HCT116 (cell line): ENCODE measurements at regions not wholly inside any gene's neighbourhood (a gene's known extent, or its start where the extent isn't known, plus 50 kb on each side); places are given as distances from the start of the nearest gene placed in this dataset.

Experiments used
- ATAC-seq: fragments of 200-7000 bp; cut with Tn5 transposase; 2 replicates; pipeline ENCODE4 v1.9.1; 2020; ENCODE audit warnings: mild to moderate bottlenecking, moderate library complexity
- BruUV-seq: library from RNA; stranded (reverse); fragments of 400-500 nt; replicated peaks from 2 replicates; lab custom pipeline; 2021; lab: Mats Ljungman, UMichigan
- CTCF ChIA-PET: fragments of 300-600 bp; sonication (Branson Sonifier 250); formaldehyde crosslinking; loops from one replicate; lab custom pipeline; 2021; ENCODE audit warnings: antibody characterized with exemption; lab: Charles Lee
- POLR2A ChIA-PET: fragments of 300-600, 350-600 bp; sonication (Branson Sonifier 250); formaldehyde crosslinking; loops from one replicate; lab custom pipeline; 2021; ENCODE audit warnings: antibody characterized with exemption; lab: Charles Lee
- RAD21 ChIA-PET, 2 experiments: fragments of 300-600 bp; sonication (Branson Sonifier 250); formaldehyde crosslinking; loops; one replicate each; lab custom pipeline; 2023; ENCODE audit warnings: low total read pairs in 2 of 2; ENCODE audit not compliant: uncharacterized antibody in 2 of 2, unreplicated experiment in 2 of 2, low non-redundant PET in 1 of 2; lab: Charles Lee
- DNase-seq: peaks from one replicate; pipeline ENCODE4 v3.0.0-alpha.2; 2010; ENCODE audit warnings: low read depth, low spot score
- H2AFZ ChIP-seq: fragments of 200-600 bp; shearing (Covaris generic), sonication (generic); 2 replicates; pipeline ENCODE4 v1.6.1; 2017; ENCODE audit warnings: low read depth, mixed run types, mixed read lengths, antibody characterized with exemption, low read length; ENCODE audit not compliant: poor library complexity, severe bottlenecking
- H3K27ac ChIP-seq: 2 replicates; pipeline ENCODE4 v1.5.1; 2012; ENCODE audit warnings: low read depth, low read length
- H3K27me3 ChIP-seq: fragments of 200-600 bp; sonication (generic); 2 replicates; pipeline ENCODE4 v1.6.1; 2016; ENCODE audit warnings: mixed run types, low read length, mixed read lengths; ENCODE audit not compliant: insufficient read depth
- H3K36me3 ChIP-seq, 2 experiments: fragments of 200-500 bp in 1 of 2; fragments of 200-600 bp in 1 of 2; sonication (Bioruptor generic) in 1 of 2; sonication (generic) in 1 of 2; 2 replicates each; pipeline versions ENCODE4 v1.5.1 to v1.6.1; 2014 to 2016; ENCODE audit warnings: low read length in 2 of 2, inconsistent platforms in 1 of 2, mixed read lengths in 1 of 2, mixed run types in 1 of 2; ENCODE audit not compliant: insufficient read depth in 2 of 2, control insufficient read depth in 1 of 2
- H3K4me1 ChIP-seq, 2 experiments: fragments of 200-600 bp in 1 of 2; sonication (generic) in 1 of 2; 2 replicates each; pipeline versions ENCODE4 v1.5.1 to v1.6.1; 2012 to 2017; ENCODE audit warnings: low read length in 2 of 2, inconsistent platforms in 1 of 2, mild to moderate bottlenecking in 1 of 2, mixed read lengths in 1 of 2, mixed run types in 1 of 2, moderate library complexity in 1 of 2; ENCODE audit not compliant: insufficient read depth in 2 of 2, control insufficient read depth in 1 of 2
- H3K4me2 ChIP-seq: fragments of 200-600 bp; sonication (generic); 2 replicates; pipeline ENCODE4 v1.6.1; 2017; ENCODE audit warnings: mixed run types, low read length, mixed read lengths
- H3K4me3 ChIP-seq, 2 experiments: fragments of 200-600 bp in 1 of 2; sonication (generic) in 1 of 2; replicated peaks in 1 of 2; 2 replicates each; pipeline ENCODE4 v1.5.1; 2011 to 2016; ENCODE audit warnings: low read length in 2 of 2, control low read depth in 1 of 2, low read depth in 1 of 2, mild to moderate bottlenecking in 1 of 2, mixed read lengths in 1 of 2, mixed run types in 1 of 2
- H3K79me2 ChIP-seq: fragments of 200-600 bp; sonication (generic); 2 replicates; pipeline ENCODE4 v1.6.1; 2017; ENCODE audit warnings: mild to moderate bottlenecking, mixed run types, low read length, moderate library complexity, mixed read lengths; ENCODE audit not compliant: insufficient read depth
- H3K9ac ChIP-seq: fragments of 200-600 bp; sonication (generic); 2 replicates; pipeline ENCODE4 v1.6.1; 2016; ENCODE audit warnings: low read length, mixed read lengths
- H3K9me2 ChIP-seq: fragments of 200-600 bp; sonication (generic), shearing (Covaris generic); 2 replicates; pipeline ENCODE4 v1.6.1; 2017; ENCODE audit warnings: mixed run types, mild to moderate bottlenecking, moderate library complexity; ENCODE audit not compliant: insufficient read depth
- H3K9me3 ChIP-seq, 2 experiments: fragments of 200-500 bp in 1 of 2; fragments of 200-600 bp in 1 of 2; sonication (Bioruptor generic) in 1 of 2; sonication (generic) in 1 of 2; 2 replicates each; pipeline ENCODE4 v1.6.1; 2014 to 2017; ENCODE audit warnings: low read length in 2 of 2, mixed read lengths in 2 of 2, inconsistent platforms in 1 of 2, low read depth in 1 of 2, mild to moderate bottlenecking in 1 of 2, mixed run types in 1 of 2, moderate library complexity in 1 of 2; ENCODE audit not compliant: control insufficient read depth in 1 of 2, insufficient read depth in 1 of 2
- H4K20me1 ChIP-seq: fragments of 200-600 bp; sonication (generic), shearing (Covaris generic); 2 replicates; pipeline ENCODE4 v1.6.1; 2017; ENCODE audit warnings: mixed run types, mild to moderate bottlenecking, moderate library complexity; ENCODE audit not compliant: insufficient read depth
- CBX3 ChIP-seq: IDR thresholded peaks from 2 replicates; pipeline ENCODE4 v1.6.1; 2012; ENCODE audit warnings: low read depth
- CEBPB ChIP-seq: IDR thresholded peaks from 2 replicates; pipeline ENCODE4 v1.6.1; 2012; ENCODE audit warnings: low read depth
- ELF1 ChIP-seq: IDR thresholded peaks from 2 replicates; pipeline ENCODE4 v1.6.1; 2012; ENCODE audit warnings: low read depth, borderline replicate concordance
- POLR2A ChIP-seq: IDR thresholded peaks from 2 replicates; pipeline ENCODE4 v1.7.0; 2011; ENCODE audit warnings: borderline replicate concordance; ENCODE audit not compliant: insufficient read depth, insufficient read length; ENCODE audit errors: extremely low read depth
- POLR2AphosphoS5 ChIP-seq: IDR thresholded peaks from 2 replicates; pipeline ENCODE4 v1.6.1; 2011; ENCODE audit warnings: mild to moderate bottlenecking, low read depth, low read length, moderate library complexity
- RAD21 ChIP-seq: IDR thresholded peaks from 2 replicates; pipeline ENCODE4 v1.6.1; 2012; ENCODE audit warnings: low read depth, mild to moderate bottlenecking
- SP1 ChIP-seq: IDR thresholded peaks from 2 replicates; pipeline ENCODE4 v1.6.1; 2012; ENCODE audit warnings: low read depth
- YY1 ChIP-seq: IDR thresholded peaks from 2 replicates; pipeline ENCODE4 v1.6.1; 2011; ENCODE audit warnings: low read length, low read depth, moderate library complexity, mild to moderate bottlenecking; ENCODE audit not compliant: insufficient replicate concordance; ENCODE audit errors: extremely low read depth
- ZFX ChIP-seq: fragments of 450-650 bp; IDR thresholded peaks from 2 replicates; pipeline ENCODE4 v1.6.1; 2017
- ZNF274 ChIP-seq: fragments of 200-500 bp; sonication (Bioruptor generic); IDR thresholded peaks from 2 replicates; pipeline ENCODE4 v1.6.1; 2014; ENCODE audit warnings: mild to moderate bottlenecking, low read depth, low read length, inconsistent platforms
- intact Hi-C: fragments of 100-400 bp; cut with micrococcal nuclease; formaldehyde crosslinking; loops from 2 replicates; pipeline ENCODE4 v1.10.0; 2022
- TF ChIP-seq, protein P1 (sequence below): IDR thresholded peaks from 2 replicates; pipeline ENCODE4 v1.6.1; 2011; ENCODE audit warnings: mild to moderate bottlenecking, low read length, moderate library complexity; ENCODE audit not compliant: insufficient replicate concordance; ENCODE audit errors: extremely low read depth
- TF ChIP-seq, protein P2 (sequence below): IDR thresholded peaks from 2 replicates; pipeline ENCODE4 v1.6.1; 2012
- TF ChIP-seq, protein P3 (sequence below), 3 experiments: fragments of 200-600 bp in 1 of 3; sonication (generic) in 1 of 3; IDR thresholded peaks in 2 of 3; conservative IDR thresholded peaks in 1 of 3; 2 replicates each; pipeline ENCODE4 v1.5.1; 2012 to 2017; ENCODE audit warnings: low read depth in 2 of 3, low read length in 2 of 3, antibody characterized with exemption in 1 of 3, borderline replicate concordance in 1 of 3, control low read depth in 1 of 3, mild to moderate bottlenecking in 1 of 3, mixed read lengths in 1 of 3, mixed run types in 1 of 3, moderate library complexity in 1 of 3; ENCODE audit not compliant: insufficient read depth in 1 of 3

DNA sequence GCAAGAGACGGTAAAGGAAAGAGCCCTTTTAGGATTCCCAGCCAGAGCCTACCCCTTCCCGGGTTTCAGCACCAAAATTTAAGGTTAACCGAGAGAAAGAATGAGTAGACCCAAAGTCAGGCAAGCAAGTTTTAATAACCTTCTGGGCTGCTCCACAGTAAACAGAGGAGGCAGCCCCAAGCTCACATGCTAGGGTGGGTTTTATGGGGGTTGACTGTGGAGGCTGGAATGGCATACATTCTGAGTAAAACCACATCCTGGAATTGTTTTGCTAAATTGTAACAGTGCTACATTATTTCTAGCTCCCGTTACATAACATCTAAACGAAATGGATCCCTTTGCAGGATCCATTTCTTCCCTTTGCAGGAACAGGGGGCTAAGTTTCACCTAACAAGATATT, 102.2 kb upstream of the USP9Y start:
- intact Hi-C loops: no loop called here
- Histone ChIP-seq H3K27ac (no peak overlapping the region), H3K9me3 (no peaks in the 10 kb centered on the region)
- TF ChIP-seq SP1 (no peak), POLR2AphosphoS5 (no peak), CBX3 (no peak), RAD21 (no peak), ZFX (no peak), YY1 (no peak), POLR2A (no peak), ZNF274 (no peak), CEBPB (no peak), ELF1 (no peak)
- TF ChIP-seq, protein P1, sequence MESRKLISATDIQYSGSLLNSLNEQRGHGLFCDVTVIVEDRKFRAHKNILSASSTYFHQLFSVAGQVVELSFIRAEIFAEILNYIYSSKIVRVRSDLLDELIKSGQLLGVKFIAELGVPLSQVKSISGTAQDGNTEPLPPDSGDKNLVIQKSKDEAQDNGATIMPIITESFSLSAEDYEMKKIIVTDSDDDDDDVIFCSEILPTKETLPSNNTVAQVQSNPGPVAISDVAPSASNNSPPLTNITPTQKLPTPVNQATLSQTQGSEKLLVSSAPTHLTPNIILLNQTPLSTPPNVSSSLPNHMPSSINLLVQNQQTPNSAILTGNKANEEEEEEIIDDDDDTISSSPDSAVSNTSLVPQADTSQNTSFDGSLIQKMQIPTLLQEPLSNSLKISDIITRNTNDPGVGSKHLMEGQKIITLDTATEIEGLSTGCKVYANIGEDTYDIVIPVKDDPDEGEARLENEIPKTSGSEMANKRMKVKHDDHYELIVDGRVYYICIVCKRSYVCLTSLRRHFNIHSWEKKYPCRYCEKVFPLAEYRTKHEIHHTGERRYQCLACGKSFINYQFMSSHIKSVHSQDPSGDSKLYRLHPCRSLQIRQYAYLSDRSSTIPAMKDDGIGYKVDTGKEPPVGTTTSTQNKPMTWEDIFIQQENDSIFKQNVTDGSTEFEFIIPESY: no peak
- TF ChIP-seq, protein P2, sequence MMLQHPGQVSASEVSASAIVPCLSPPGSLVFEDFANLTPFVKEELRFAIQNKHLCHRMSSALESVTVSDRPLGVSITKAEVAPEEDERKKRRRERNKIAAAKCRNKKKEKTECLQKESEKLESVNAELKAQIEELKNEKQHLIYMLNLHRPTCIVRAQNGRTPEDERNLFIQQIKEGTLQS: no peak
- TF ChIP-seq, protein P3, sequence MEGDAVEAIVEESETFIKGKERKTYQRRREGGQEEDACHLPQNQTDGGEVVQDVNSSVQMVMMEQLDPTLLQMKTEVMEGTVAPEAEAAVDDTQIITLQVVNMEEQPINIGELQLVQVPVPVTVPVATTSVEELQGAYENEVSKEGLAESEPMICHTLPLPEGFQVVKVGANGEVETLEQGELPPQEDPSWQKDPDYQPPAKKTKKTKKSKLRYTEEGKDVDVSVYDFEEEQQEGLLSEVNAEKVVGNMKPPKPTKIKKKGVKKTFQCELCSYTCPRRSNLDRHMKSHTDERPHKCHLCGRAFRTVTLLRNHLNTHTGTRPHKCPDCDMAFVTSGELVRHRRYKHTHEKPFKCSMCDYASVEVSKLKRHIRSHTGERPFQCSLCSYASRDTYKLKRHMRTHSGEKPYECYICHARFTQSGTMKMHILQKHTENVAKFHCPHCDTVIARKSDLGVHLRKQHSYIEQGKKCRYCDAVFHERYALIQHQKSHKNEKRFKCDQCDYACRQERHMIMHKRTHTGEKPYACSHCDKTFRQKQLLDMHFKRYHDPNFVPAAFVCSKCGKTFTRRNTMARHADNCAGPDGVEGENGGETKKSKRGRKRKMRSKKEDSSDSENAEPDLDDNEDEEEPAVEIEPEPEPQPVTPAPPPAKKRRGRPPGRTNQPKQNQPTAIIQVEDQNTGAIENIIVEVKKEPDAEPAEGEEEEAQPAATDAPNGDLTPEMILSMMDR (IDR thresholded peaks at IDR 0.05 in 2 of 3, conservative IDR thresholded peaks at IDR 0.05 in 1 of 3; ENCODE audit: borderline replicate concordance in 1 of 3, insufficient read depth in 1 of 3, low read depth in 2 of 3, low read length in 2 of 3): no peak
- TF ChIP-seq, all 23 proteins: peak for 0
- CTCF ChIA-PET: no interaction called here
- BruUV-seq: no TSS peak
- H3K27me3 ChIP-seq: no peaks in the 10 kb centered on the region
- no peaks in the 10 kb centered on the region for H3K79me2 ChIP-seq
- no peak overlapping the region for H3K4me2 ChIP-seq
- ATAC-seq (no peak), DNase-seq (no peak)
- no peaks in the 10 kb centered on the region for H3K4me1 ChIP-seq
- H3K9ac ChIP-seq: no peak overlapping the region
- no peak overlapping the region for H3K4me3 ChIP-seq
- POLR2A ChIA-PET: no interaction called here
- H4K20me1 ChIP-seq: no peaks in the 10 kb centered on the region
- RAD21 ChIA-PET: no interaction called here
- no peaks in the 10 kb centered on the region for H3K9me2 ChIP-seq
- no peaks in the 10 kb centered on the region for H3K36me3 ChIP-seq
- H2AFZ ChIP-seq: no peak overlapping the region
